GM12874 (cell line): ENCODE measurements at regions not wholly inside any gene's neighbourhood (a gene's known extent, or its start where the extent isn't known, plus 50 kb on each side); places are given as distances from the start of the nearest gene placed in this dataset.

Source experiments
- TF ChIP-seq, protein P1 (sequence below): IDR thresholded peaks from 2 replicates; pipeline ENCODE4 v1.5.1; 2011; ENCODE audit warnings: low read depth, mild to moderate bottlenecking, control low read depth, low read length, moderate library complexity; ENCODE audit not compliant: insufficient read depth

DNA sequence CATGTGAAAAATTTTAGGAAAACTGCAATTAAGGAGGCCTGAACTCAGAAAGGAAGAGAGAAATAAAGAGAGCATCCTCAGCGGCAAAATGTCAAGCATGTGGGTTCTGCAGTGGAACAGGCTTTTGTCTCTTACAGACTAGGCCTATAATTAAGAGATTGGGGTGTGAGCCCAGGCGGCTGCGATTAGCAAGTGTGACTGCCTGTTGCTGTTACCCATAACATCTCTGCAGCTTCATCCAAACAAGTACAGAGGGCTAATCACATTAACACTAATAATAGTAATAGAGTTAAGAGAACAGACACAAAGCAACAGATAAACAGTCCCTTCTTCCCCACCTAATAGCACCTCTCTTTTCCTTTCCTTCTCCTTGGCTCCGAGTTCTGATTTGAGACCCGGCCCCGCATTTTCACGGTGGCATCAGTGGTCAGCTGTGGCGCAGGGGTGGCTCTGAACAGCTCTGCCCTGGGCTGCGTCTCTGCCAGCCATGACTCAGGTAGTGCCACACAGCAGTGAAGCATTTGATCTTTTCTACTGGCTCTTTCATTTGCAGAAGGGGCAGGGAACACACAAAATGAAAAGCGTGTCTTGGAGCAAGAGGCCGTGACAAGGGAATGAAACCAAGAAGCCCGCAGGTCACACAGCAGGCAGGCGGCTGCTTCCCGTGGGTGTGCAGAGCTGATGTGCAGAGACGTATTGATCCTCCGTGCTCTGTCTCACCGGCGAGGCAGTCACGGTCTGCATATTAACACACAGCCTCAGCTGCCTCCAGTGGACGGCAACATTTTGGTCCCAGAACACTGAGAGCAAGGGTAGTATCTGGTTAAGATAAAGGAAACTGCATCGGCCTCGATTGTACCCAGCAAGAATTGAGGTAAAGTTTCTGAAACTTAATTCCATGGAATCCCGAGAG lies 103.1 kb downstream of the KLF6 start:
- TF ChIP-seq, protein P1, sequence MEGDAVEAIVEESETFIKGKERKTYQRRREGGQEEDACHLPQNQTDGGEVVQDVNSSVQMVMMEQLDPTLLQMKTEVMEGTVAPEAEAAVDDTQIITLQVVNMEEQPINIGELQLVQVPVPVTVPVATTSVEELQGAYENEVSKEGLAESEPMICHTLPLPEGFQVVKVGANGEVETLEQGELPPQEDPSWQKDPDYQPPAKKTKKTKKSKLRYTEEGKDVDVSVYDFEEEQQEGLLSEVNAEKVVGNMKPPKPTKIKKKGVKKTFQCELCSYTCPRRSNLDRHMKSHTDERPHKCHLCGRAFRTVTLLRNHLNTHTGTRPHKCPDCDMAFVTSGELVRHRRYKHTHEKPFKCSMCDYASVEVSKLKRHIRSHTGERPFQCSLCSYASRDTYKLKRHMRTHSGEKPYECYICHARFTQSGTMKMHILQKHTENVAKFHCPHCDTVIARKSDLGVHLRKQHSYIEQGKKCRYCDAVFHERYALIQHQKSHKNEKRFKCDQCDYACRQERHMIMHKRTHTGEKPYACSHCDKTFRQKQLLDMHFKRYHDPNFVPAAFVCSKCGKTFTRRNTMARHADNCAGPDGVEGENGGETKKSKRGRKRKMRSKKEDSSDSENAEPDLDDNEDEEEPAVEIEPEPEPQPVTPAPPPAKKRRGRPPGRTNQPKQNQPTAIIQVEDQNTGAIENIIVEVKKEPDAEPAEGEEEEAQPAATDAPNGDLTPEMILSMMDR: no peak

DNA sequence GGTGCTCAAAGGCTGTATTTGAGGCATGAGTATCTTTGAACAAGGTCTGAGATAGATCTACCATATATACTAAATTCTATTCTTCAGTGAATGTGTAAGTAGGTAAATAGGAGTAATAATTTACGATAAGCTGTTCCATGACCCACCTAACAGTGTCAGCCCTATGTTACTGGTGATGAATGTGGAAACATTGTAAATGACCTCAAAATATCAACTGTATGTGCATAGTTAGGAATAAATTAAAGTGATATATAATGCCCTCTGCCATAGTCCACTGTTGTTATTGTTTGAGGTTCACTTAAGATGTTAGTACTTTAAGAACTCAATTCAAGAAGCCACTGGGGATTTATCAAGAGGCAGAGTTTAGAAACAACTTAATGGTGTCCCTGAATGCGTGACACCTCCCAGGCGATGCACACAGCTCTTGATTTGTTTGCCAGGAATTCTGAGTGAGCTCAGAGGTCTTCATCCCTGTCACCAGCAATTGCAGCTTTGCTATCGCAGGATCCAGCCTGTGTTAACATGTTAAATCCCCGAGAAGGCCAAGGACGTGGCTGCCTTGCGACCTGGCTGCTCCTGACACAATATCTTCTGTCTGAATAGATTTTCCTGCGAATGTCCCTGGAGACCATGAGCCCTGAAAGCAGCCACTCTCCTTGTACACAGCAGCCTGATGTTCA lies 104.9 kb downstream of the KLF6 start:
- TF ChIP-seq, protein P1: no peak

DNA sequence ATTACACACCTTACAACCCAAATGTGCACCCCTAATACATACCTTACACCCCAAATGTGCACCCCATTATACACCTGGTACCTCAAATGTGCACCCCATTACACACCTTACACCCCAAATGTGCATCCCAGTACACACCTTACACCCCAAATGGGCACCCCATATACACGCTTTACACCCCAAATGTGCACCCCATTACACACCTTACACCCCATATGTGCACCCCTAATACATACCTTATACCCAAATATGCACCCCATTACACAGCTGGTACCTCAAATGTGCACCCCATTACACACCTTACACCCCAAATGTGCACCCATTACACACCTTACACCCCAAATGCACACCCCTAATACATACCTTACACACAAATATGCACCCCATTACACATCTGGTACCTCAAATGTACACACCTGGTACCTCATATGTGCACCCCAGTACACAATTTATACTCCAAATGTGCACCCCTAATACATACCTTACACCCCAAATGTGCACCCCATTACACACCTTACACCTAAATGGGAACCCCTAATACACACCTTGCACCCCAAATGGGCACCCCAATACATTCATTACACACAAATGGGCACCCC lies 106.3 kb downstream of the KLF6 start:
- TF ChIP-seq, protein P1: no peak

DNA sequence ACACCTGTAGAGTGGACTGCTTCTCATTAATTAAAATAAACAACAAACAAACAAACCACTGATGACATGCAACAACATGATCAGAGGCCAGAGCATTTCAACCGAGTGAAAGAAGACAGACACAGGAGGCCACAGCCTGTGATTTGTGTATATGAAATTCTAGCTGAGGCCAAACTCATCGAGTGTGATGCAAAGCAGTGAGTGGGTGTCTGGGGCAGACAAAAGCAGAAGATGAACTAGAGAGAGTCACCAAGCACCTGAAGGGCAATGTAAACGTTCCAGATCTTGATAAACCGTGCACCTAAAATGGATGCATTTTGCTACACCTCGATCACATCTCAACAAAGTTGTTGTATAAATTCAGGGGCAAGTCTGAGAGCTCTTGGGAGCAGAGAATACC lies 108.4 kb downstream of the KLF6 start:
- TF ChIP-seq, protein P1: no peak

- TF ChIP-seq, protein P1: no peak
Measured at GRCh38 chr10:3672220-3672619, 112.8 kb downstream of the KLF6 start.

DNA sequence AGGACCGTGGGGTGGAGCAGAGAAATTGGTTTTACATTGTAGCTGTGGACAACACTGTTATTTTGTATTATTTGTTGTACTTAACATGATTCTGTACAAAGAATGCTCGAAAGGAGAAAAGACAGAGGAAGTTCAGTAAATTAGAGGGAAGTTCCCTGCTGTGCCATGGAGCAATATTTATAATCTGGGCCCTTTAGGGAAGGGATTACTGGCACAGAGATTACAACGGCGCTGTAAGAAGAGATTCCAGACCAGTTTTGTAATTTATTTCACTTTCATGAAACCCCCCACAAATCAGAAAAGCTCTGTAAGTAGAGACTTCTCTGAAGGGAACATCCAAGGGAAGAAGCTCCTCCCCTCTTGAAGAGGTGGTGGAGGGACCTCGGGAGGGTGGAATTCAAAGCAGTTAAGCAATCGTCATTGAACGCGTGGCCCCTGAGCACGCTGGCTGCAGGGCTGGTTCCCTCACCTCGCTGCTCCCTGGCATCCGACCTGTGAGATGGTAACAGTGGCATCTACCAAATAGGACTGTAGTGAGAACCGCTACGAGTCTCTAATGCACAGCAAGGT lies 113.5 kb downstream of the KLF6 start:
- TF ChIP-seq, protein P1: no peak

DNA sequence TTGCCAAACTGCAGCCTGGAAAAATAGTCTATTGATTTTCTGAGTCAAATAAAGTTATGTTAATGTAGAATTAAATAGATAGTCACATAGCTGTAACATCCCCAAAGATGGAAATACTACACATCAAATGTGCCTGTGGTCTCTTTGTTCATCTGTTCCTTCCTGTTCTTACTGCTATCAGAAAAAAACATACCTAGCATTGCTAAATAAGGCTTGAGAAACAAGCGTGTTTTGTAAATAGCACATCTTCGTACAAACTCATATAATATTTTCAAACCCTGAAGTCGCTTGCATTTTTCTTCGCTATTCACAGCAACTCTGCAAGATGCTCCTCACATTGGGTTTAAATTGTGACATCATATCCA lies 116.1 kb downstream of the KLF6 start:
- TF ChIP-seq, protein P1: no peak
